Testis (tissue), 2 donors: ENCODE measurements at regions not wholly inside any gene's neighbourhood (a gene's known extent, or its start where the extent isn't known, plus 50 kb on each side); places are given as distances from the start of the nearest gene placed in this dataset.

Experiments used
- CTCF ChIP-seq, 3 experiments: fragments of 450-650 bp in 2 of 3; fragments of 200-600 bp in 1 of 3; sonication (generic) in 1 of 3; IDR thresholded peaks; one replicate each; pipeline ENCODE4 v1.5.1; 2016 to 2019; ENCODE audit warnings: antibody characterized with exemption in 3 of 3, mild to moderate bottlenecking in 2 of 3, moderate library complexity in 1 of 3
- POLR2A ChIP-seq: fragments of 450-650 bp; IDR thresholded peaks from one replicate; pipeline ENCODE4 v1.6.1; 2017; ENCODE audit warnings: antibody characterized with exemption, mild to moderate bottlenecking, moderate library complexity

- TF ChIP-seq CTCF (IDR thresholded peaks at IDR 0.05): no peak
- no peak for TF ChIP-seq POLR2A
Measured at GRCh38 chr12:67765776-67766766, 117.5 kb downstream of the DYRK2 start.
